ENCODE measurements at regions not wholly inside any gene's neighbourhood (a gene's known extent, or its start where the extent isn't known, plus 50 kb on each side); places are given as distances from the start of the nearest gene placed in this dataset.

DNA sequence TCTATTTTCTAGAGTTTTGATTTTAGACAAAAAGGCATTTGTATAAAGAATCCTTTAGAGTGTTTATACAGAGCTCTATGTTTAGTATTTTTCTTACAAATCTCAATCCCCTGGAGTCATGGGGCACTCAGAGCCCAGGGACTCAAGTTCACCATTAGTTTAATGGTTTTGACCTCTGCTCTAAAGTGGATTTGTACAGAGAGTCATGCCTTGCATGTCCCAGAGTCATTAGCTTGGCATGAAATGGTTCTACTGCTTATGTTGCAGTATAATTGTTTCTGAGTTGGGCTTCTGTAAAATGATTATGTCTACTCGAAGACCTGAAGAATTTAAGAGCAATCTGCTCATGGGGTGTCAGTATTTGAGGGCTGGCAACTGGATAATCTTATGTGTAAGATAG, 406.2 kb downstream of the DLEU7 start:
- Mint-ChIP-seq H3K27me3 (no peaks in the 10 kb centered on the region), H3K9me3 (no peaks in the 10 kb centered on the region), H3K4me3 (no peak overlapping the region), H3K36me3 (ENCODE audit: insufficient read depth) (no peaks in the 10 kb centered on the region), H3K27ac (ENCODE audit: low read depth) (no peak overlapping the region), H3K4me1 (no peaks in the 10 kb centered on the region)
- DNase-seq (ENCODE audit: low spot score in 2 of 2) (no peak), ATAC-seq (replicated peaks; ENCODE audit: extremely low read depth, poor library complexity, severe bottlenecking) (no peak)

- peaks cover 6% of the 10 kb centered on the region for H3K4me1 Mint-ChIP-seq
- H3K4me3 Mint-ChIP-seq, result no peak overlapping the region
- no peaks in the 10 kb centered on the region for H3K27me3 Mint-ChIP-seq
- H3K36me3 Mint-ChIP-seq (ENCODE audit: insufficient read depth), result no peaks in the 10 kb centered on the region
- no peak overlapping the region for H3K27ac Mint-ChIP-seq (ENCODE audit: low read depth)
- no peak for DNase-seq (ENCODE audit: low spot score in 2 of 2)
- H3K9me3 Mint-ChIP-seq, result no peaks in the 10 kb centered on the region
- no peak for ATAC-seq (replicated peaks; ENCODE audit: extremely low read depth, poor library complexity, severe bottlenecking)
Measured at GRCh38 chr13:50438351-50438750, 405.1 kb downstream of the DLEU7 start.

- ATAC-seq (replicated peaks; ENCODE audit: extremely low read depth, poor library complexity, severe bottlenecking) (no peak), DNase-seq (ENCODE audit: low spot score in 2 of 2) (no peak)
- peaks cover 6% of the 10 kb centered on the region for H3K4me1 Mint-ChIP-seq
- H3K9me3 Mint-ChIP-seq, result no peaks in the 10 kb centered on the region
- H3K27ac Mint-ChIP-seq (ENCODE audit: low read depth), result no peak overlapping the region
- peaks cover 2% of the 10 kb centered on the region for H3K36me3 Mint-ChIP-seq (ENCODE audit: insufficient read depth)
- H3K27me3 Mint-ChIP-seq, result no peaks in the 10 kb centered on the region
- no peak overlapping the region for H3K4me3 Mint-ChIP-seq
Measured at GRCh38 chr13:50441130-50441529, 402.4 kb downstream of the DLEU7 start.

GRCh38 chr13:50444726-50445125, 398.8 kb downstream of the DLEU7 start:
- Mint-ChIP-seq H3K27ac (ENCODE audit: low read depth) (no peak overlapping the region), H3K36me3 (ENCODE audit: insufficient read depth) (peaks cover 2% of the 10 kb centered on the region), H3K4me1 (peaks cover 6% of the 10 kb centered on the region), H3K27me3 (no peaks in the 10 kb centered on the region), H3K4me3 (no peak overlapping the region), H3K9me3 (no peaks in the 10 kb centered on the region)
- DNase-seq (ENCODE audit: low spot score in 2 of 2), result no peak
- no peak for ATAC-seq (replicated peaks; ENCODE audit: extremely low read depth, poor library complexity, severe bottlenecking)

- no peaks in the 10 kb centered on the region for H3K9me3 Mint-ChIP-seq
- no peaks in the 10 kb centered on the region for H3K27me3 Mint-ChIP-seq
- DNase-seq (ENCODE audit: low spot score in 2 of 2), result no peak
- peaks cover 15% of the 10 kb centered on the region for H3K4me1 Mint-ChIP-seq
- peaks cover 2% of the 10 kb centered on the region for H3K36me3 Mint-ChIP-seq (ENCODE audit: insufficient read depth)
- no peak overlapping the region for H3K27ac Mint-ChIP-seq (ENCODE audit: low read depth)
- no peak for ATAC-seq (replicated peaks; ENCODE audit: extremely low read depth, poor library complexity, severe bottlenecking)
- no peak overlapping the region for H3K4me3 Mint-ChIP-seq
Measured at GRCh38 chr13:50446611-50447010, 396.9 kb downstream of the DLEU7 start.

DNA sequence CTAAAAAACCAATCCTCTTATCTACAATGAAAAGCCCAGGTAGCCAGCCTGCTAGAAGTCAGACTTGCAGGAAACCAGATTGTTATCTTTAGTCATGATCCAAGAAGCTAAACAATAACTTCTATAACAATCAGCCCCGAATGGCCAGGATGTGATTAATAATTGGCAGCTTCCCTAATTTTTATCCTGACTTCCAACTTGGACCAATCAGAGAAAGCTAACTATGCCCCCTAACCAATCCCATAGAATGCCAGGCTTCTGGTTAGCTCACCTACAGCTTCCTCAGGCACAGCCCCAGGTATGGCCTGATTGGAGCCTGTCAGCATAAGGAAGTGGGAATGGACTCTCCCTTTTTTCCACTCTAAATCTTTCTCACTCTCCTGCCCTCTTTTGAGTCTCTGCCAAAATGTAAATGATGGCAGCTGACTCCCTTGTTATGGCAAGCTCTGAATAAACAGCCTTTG, 394.9 kb downstream of the DLEU7 start:
- Mint-ChIP-seq H3K27ac (ENCODE audit: low read depth) (no peak overlapping the region), H3K4me3 (no peak overlapping the region), H3K36me3 (ENCODE audit: insufficient read depth) (peaks cover 2% of the 10 kb centered on the region), H3K4me1 (peaks cover 9% of the 10 kb centered on the region), H3K9me3 (no peaks in the 10 kb centered on the region), H3K27me3 (no peaks in the 10 kb centered on the region)
- DNase-seq (ENCODE audit: low spot score in 2 of 2) (no peak), ATAC-seq (replicated peaks; ENCODE audit: extremely low read depth, poor library complexity, severe bottlenecking) (no peak)

GRCh38 chr13:50449465-50449864, 394.0 kb downstream of the DLEU7 start:
- Mint-ChIP-seq H3K4me3 (no peak overlapping the region), H3K27ac (ENCODE audit: low read depth) (no peak overlapping the region), H3K27me3 (no peaks in the 10 kb centered on the region), H3K9me3 (no peaks in the 10 kb centered on the region), H3K4me1 (peaks cover 9% of the 10 kb centered on the region), H3K36me3 (ENCODE audit: insufficient read depth) (peaks cover 2% of the 10 kb centered on the region)
- no peak for DNase-seq (ENCODE audit: low spot score in 2 of 2)
- no peak for ATAC-seq (replicated peaks; ENCODE audit: extremely low read depth, poor library complexity, severe bottlenecking)

- no peaks in the 10 kb centered on the region for H3K27me3 Mint-ChIP-seq
- H3K9me3 Mint-ChIP-seq, result no peaks in the 10 kb centered on the region
- H3K36me3 Mint-ChIP-seq (ENCODE audit: insufficient read depth), result no peaks in the 10 kb centered on the region
- DNase-seq (ENCODE audit: low spot score in 2 of 2), result no peak
- H3K4me1 Mint-ChIP-seq, result peaks cover 9% of the 10 kb centered on the region
- no peak overlapping the region for H3K27ac Mint-ChIP-seq (ENCODE audit: low read depth)
- no peak for ATAC-seq (replicated peaks; ENCODE audit: extremely low read depth, poor library complexity, severe bottlenecking)
- H3K4me3 Mint-ChIP-seq, result no peak overlapping the region
Measured at GRCh38 chr13:50450279-50450678, 393.2 kb downstream of the DLEU7 start.

DNA sequence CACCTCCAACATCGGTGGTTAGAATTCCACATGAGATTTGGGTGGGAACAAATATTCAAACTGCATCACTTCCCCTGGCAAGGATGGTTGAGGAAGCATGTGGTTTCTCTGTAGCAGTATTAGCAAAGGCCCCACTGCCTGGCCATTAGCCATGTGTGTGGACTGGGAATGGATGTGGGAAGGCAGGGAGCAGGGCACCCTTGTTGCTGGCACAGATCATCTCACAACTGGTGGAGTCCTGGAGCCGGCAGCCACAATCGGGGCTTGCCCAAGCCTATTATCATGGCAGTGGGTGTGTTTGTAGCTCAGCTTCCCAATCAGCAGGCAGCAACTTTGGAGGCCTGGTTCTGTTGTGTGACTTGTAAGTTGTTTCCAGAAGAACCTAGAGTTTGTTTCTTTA, 391.9 kb downstream of the DLEU7 start:
- H3K27ac Mint-ChIP-seq (ENCODE audit: low read depth), result no peak overlapping the region
- no peak for ATAC-seq (replicated peaks; ENCODE audit: extremely low read depth, poor library complexity, severe bottlenecking)

DNA sequence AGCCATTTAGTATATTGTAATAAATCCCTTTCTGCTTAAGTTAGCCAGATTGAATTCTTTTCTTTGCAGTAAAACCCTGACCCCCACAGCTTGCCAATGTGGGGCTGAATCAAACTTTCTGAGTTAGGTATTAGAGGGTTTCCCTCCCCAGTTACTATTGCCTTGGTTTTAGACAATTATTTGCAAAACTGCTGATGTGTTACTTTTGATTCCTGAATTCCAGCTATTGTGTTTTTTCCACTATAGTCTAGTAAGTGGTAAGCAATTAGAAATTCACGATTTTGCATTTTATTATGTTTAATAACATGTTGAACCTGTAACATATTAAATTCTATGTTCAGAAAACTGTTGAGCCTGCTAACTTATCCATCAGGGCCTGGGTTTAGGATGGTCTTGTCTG, 391.5 kb downstream of the DLEU7 start:
- Mint-ChIP-seq H3K36me3 (ENCODE audit: insufficient read depth) (no peaks in the 10 kb centered on the region), H3K4me3 (no peak overlapping the region), H3K27me3 (no peaks in the 10 kb centered on the region), H3K27ac (ENCODE audit: low read depth) (no peak overlapping the region), H3K4me1 (peaks cover 9% of the 10 kb centered on the region), H3K9me3 (no peaks in the 10 kb centered on the region)
- ATAC-seq (replicated peaks; ENCODE audit: extremely low read depth, poor library complexity, severe bottlenecking) (no peak), DNase-seq (ENCODE audit: low spot score in 2 of 2) (no peak)

More for the DNA sequence above, 391.9 kb downstream of the DLEU7 start:
- no peaks in the 10 kb centered on the region for H3K9me3 Mint-ChIP-seq
- no peaks in the 10 kb centered on the region for H3K36me3 Mint-ChIP-seq (ENCODE audit: insufficient read depth)
- no peak for DNase-seq (ENCODE audit: low spot score in 2 of 2)
- H3K27me3 Mint-ChIP-seq, result no peaks in the 10 kb centered on the region
- H3K4me3 Mint-ChIP-seq, result no peak overlapping the region
- H3K4me1 Mint-ChIP-seq, result peaks cover 9% of the 10 kb centered on the region

- Mint-ChIP-seq H3K27me3 (no peaks in the 10 kb centered on the region), H3K4me3 (no peak overlapping the region), H3K4me1 (peaks cover 9% of the 10 kb centered on the region), H3K9me3 (no peaks in the 10 kb centered on the region), H3K36me3 (ENCODE audit: insufficient read depth) (no peaks in the 10 kb centered on the region), H3K27ac (ENCODE audit: low read depth) (no peak overlapping the region)
- no peak for ATAC-seq (replicated peaks; ENCODE audit: extremely low read depth, poor library complexity, severe bottlenecking)
- DNase-seq (ENCODE audit: low spot score in 2 of 2), result no peak
Measured at GRCh38 chr13:50452756-50453155, 390.7 kb downstream of the DLEU7 start.

DNA sequence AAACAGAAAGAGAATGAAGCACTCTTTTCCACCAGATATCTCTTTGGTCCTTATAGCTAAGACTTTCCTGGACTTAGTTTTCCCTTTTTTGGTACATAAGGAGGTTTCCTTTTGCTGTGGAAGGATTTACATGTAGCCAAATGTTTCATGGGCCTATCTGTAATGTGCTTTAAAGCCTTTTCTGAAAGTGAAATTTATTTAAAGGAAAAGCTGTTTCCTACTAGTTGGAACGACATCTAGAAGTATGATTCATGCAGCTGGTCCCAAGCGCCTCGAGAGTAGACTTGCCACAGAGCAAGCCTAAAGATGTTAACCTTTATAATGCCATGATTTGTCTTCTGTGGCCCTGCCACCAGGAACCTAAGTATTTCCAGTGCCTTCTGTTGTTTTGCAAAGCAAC, 390.3 kb downstream of the DLEU7 start:
- no peak overlapping the region for H3K4me3 Mint-ChIP-seq
- H3K27me3 Mint-ChIP-seq, result no peaks in the 10 kb centered on the region
- H3K36me3 Mint-ChIP-seq (ENCODE audit: insufficient read depth), result no peaks in the 10 kb centered on the region

GRCh38 chr13:50456111-50456510, 387.4 kb downstream of the DLEU7 start:
- ATAC-seq (replicated peaks; ENCODE audit: extremely low read depth, poor library complexity, severe bottlenecking) (no peak), DNase-seq (ENCODE audit: low spot score in 2 of 2) (no peak)
- Mint-ChIP-seq H3K27ac (ENCODE audit: low read depth) (no peak overlapping the region), H3K4me3 (no peak overlapping the region), H3K9me3 (no peaks in the 10 kb centered on the region), H3K27me3 (no peaks in the 10 kb centered on the region), H3K4me1 (peaks cover 11% of the 10 kb centered on the region), H3K36me3 (ENCODE audit: insufficient read depth) (no peaks in the 10 kb centered on the region)

More for the DNA sequence above, 390.3 kb downstream of the DLEU7 start:
- no peak overlapping the region for H3K27ac Mint-ChIP-seq (ENCODE audit: low read depth)
- peaks cover 9% of the 10 kb centered on the region for H3K4me1 Mint-ChIP-seq
- ATAC-seq (replicated peaks; ENCODE audit: extremely low read depth, poor library complexity, severe bottlenecking) (no peak), DNase-seq (ENCODE audit: low spot score in 2 of 2) (no peak)
- H3K9me3 Mint-ChIP-seq, result no peaks in the 10 kb centered on the region

All from central memory CD8-positive, alpha-beta T cell (primary cell).